Chondrocyte (in vitro differentiated cells): ENCODE measurements at regions not wholly inside any gene's neighbourhood (a gene's known extent, or its start where the extent isn't known, plus 50 kb on each side); places are given as distances from the start of the nearest gene placed in this dataset.

ENCODE experiments used
- DNase-seq: peaks from one replicate; pipeline ENCODE4 v3.0.0; 2021; ENCODE audit warnings: mixed read lengths, low spot score
- H3K27ac Mint-ChIP-seq: one replicate; pipeline ENCODE4 v1.8.0; 2021; ENCODE audit warnings: mild to moderate bottlenecking, moderate library complexity, mixed read lengths; ENCODE audit not compliant: unreplicated experiment
- H3K27me3 Mint-ChIP-seq: 2 replicates; pipeline ENCODE4 v1.8.0; 2021; ENCODE audit warnings: low read depth, mixed read lengths
- H3K36me3 Mint-ChIP-seq: 2 replicates; pipeline ENCODE4 v1.8.0; 2021; ENCODE audit warnings: low read depth, mixed read lengths
- H3K4me1 Mint-ChIP-seq: 2 replicates; pipeline ENCODE4 v1.8.0; 2021; ENCODE audit warnings: low read depth, mild to moderate bottlenecking, mixed read lengths
- H3K4me3 Mint-ChIP-seq: one replicate; pipeline ENCODE4 v1.8.0; 2021; ENCODE audit warnings: mild to moderate bottlenecking, moderate library complexity, mixed read lengths; ENCODE audit not compliant: unreplicated experiment
- H3K9me3 Mint-ChIP-seq: 2 replicates; pipeline ENCODE4 v1.8.0; 2021; ENCODE audit warnings: low read depth, mixed read lengths
- TF ChIP-seq, protein P1 (sequence below): fragments of 200-600 bp; sonication (generic); IDR thresholded peaks from 2 replicates; pipeline ENCODE4 v1.5.0; 2021; ENCODE audit warnings: antibody characterized with exemption, mild to moderate bottlenecking, moderate library complexity

DNA sequence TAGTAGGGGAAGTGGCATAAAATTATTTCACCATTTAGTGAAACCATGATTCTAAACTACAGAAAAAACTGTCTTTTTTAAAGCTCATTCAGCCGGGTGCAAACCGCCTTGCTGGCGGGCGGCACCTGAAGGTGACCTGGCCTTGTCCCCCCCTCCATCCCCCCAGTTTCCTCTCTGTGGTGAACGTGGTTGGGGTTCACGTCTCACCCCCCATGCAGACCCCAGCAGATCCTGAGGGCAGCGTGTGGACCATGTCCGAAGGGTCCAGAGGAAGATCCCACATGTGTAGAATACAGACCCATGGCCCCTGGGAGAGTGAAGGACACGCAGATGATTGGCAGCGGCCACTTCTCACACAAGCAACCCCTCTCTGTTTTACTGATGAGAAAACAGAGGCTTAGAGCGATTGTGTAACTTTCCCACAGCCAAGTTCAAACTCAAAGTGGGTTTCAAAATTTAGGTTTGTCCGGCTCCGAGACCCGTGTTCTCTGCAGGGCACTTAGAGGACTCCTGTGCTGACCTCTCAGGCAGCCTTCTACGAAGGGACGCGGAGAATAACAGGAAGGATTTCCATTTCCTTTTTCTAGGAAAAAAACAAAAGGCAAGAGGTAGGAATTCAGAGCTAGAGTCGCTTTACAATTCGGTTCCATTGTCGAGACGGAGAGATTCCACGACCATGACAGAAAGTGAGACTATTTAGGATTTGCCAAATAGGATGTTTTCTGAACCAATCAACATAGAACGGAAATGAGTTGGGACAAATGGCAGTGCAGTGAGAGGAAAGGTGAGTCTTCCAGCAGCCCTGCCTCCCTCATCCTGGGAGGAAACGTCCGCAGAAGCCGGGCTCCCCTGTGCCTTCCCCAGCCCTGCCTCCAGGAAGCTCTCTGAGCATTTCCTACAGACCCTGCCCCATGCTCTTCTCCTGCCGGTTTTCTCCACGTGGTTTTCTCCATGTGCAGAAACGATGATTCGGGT lies 67.6 kb upstream of the PITRM1 start:
- Mint-ChIP-seq H3K9me3 (no peaks in the 10 kb centered on the region), H3K4me1 (peaks cover 25% of the 10 kb centered on the region), H3K27ac (no peak overlapping the region), H3K4me3 (no peak overlapping the region), H3K36me3 (no peaks in the 10 kb centered on the region), H3K27me3 (no peaks in the 10 kb centered on the region)
- TF ChIP-seq, protein P1, sequence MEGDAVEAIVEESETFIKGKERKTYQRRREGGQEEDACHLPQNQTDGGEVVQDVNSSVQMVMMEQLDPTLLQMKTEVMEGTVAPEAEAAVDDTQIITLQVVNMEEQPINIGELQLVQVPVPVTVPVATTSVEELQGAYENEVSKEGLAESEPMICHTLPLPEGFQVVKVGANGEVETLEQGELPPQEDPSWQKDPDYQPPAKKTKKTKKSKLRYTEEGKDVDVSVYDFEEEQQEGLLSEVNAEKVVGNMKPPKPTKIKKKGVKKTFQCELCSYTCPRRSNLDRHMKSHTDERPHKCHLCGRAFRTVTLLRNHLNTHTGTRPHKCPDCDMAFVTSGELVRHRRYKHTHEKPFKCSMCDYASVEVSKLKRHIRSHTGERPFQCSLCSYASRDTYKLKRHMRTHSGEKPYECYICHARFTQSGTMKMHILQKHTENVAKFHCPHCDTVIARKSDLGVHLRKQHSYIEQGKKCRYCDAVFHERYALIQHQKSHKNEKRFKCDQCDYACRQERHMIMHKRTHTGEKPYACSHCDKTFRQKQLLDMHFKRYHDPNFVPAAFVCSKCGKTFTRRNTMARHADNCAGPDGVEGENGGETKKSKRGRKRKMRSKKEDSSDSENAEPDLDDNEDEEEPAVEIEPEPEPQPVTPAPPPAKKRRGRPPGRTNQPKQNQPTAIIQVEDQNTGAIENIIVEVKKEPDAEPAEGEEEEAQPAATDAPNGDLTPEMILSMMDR = no peak
- DNase-seq = no peak

DNA sequence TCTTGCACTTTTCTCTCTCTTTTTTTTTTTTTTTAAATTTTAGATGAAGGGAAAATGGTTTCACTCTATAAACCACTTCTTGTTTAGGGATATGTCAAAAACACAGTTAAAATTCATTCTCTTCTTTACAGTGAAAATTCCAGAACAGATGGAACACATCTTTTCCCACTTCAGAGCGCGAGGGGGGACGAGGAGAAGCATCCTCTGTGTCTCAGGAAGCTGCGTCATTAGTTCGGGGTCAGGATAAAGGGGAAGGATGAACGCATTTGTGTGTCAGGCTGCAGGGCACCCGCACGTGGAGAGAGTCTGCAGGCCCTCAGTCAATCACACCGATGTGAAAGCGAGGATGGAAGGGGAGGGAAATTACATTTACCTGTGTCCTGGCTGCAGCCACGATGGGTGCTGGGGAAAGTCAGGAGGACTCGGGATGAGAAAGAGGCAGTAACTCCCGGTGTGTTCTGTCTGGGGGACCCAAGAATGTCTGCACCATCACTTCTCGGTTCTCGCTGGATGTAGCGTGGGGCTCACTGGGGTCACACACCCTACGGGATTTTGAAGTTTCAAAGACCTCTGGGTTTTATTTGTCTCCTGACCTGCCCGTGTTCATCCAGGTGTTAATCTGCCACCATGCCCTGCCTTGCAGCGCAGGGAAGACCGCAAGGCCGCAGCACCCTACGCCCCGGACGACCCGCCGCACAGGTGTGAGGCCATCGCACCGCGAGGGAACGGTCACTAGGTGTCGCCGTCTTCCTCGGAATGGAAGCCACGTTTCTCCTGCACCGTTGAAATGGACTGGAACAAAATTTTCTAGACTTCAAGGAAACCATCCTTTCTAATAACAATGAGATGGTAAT lies 66.7 kb upstream of the PITRM1 start:
- Mint-ChIP-seq H3K4me3 (no peak overlapping the region), H3K27ac (peak overlapping the region; percentile 71), H3K27me3 (no peaks in the 10 kb centered on the region), H3K36me3 (no peaks in the 10 kb centered on the region), H3K4me1 (peaks cover 25% of the 10 kb centered on the region), H3K9me3 (no peaks in the 10 kb centered on the region)
- DNase-seq = no peak
- TF ChIP-seq, protein P1 = peak; percentile 99

DNA sequence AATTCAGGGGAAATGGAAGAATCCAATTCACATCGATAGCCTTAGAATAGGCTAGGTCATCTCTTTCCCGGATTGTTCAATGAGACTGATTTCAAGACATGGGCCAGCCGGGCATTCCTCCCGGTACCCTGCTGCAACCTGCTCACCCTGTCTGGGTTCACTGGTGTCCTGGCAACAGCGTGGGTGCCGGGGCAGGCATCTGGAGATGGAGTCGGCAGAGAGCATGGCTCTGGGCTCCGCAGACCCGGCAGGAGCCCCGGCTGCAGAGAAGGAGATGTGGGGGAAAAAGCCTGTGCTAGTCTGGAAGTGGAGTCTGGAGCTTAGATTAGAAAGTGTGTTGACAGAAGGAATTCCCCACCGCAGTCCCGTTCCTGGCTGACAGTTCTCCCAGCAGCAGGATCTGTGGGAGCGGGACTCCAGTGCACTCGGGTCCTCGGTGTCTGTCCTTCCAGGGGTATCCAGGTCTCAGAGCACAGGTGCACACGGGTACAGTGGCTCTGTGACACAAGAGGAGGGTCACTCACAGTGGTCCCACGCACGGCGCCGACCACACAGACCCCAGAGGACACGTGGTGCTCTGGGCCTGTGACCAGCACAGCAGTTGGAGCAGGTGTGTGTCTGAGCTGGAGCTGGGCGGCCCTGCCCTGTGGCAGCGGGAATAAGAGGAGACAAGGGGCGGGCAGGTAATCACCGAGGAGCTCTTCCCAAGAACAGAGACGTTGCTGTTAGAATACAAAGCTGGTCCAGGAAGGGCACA lies 65.7 kb upstream of the PITRM1 start:
- DNase-seq = peak; percentile 84
- Mint-ChIP-seq H3K36me3 (no peaks in the 10 kb centered on the region), H3K27ac (no peak overlapping the region), H3K9me3 (no peaks in the 10 kb centered on the region), H3K27me3 (no peaks in the 10 kb centered on the region), H3K4me3 (no peak overlapping the region), H3K4me1 (peaks cover 25% of the 10 kb centered on the region)
- TF ChIP-seq, protein P1 = no peak

DNA sequence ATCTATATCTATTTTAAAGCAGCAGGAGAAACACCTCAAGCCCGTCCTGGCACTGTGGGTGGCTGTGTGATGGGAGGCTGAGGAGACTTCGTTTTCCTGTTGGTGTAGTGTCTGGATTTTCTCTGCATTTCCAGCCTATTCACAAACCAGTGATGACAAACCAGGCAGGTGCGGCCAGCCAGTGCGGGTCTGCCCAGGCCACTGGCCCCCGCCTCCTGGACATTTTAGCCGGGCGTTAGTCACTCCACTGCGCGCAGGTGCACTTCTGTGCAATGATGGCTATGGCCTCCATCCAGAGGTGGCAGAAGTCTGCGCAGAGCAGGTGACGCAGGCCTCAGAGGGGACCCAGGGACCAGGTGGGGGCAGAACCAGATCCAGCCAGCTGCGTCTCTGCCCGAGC lies 64.9 kb upstream of the PITRM1 start:
- TF ChIP-seq, protein P1 = no peak
- H3K9me3 Mint-ChIP-seq = no peaks in the 10 kb centered on the region
- H3K27me3 Mint-ChIP-seq = no peaks in the 10 kb centered on the region

More for the DNA sequence above, 64.9 kb upstream of the PITRM1 start:
- H3K4me1 Mint-ChIP-seq = peaks cover 25% of the 10 kb centered on the region
- H3K27ac Mint-ChIP-seq = no peak overlapping the region
- H3K4me3 Mint-ChIP-seq = no peak overlapping the region
- no peaks in the 10 kb centered on the region for H3K36me3 Mint-ChIP-seq
- DNase-seq = no peak
